Activated CD8-positive, alpha-beta memory T cell treated with anti-CD3 and anti-CD28 coated beads for 24 hours (primary cell): ENCODE measurements at regions not wholly inside any gene's neighbourhood (a gene's known extent, or its start where the extent isn't known, plus 50 kb on each side); places are given as distances from the start of the nearest gene placed in this dataset.

Experiments used
- DNase-seq: peaks from one replicate; pipeline ENCODE4 v3.0.0-alpha.2; 2020

GRCh38 chr4:57554556-57555092 is 444.4 kb upstream of the IGFBP7 start:
- no peak for DNase-seq

DNA sequence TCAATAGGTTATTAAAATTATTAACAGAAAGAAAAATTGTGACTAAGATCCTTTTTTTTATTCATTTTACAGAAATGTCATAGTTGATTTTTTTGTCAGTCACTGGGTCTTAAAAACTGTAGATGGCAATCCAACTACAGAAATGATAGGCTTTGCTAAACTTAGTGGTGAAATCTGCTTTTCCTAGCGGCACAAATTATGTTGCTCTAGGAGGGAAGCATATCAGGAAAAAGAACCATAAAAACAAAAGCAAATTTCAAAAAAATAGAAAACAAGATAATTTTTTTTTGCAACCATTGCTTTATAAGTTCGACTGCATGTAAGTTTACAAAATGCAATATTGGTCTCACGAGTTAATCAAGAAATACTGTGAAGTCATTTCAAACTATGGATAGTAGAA is 443.5 kb upstream of the IGFBP7 start:
- no peak for DNase-seq

DNA sequence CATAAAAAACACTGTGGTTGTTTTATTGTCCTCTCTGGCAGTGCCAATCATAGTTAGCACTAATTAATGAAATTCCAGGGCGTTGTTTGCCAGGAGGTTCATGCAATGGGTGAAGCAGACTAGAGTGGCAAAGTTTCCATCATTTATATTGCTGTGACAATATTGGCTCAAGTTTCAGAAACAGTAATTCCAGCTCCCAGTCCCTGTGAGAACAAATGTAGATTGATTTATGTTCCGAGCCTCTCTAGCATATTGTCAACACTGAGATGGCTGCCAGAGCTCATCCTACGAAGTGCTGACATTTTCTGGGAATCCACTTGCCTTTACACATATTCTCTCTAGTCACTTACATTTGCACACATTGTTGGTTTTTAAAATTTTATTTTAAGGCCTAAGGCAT is 440.0 kb upstream of the IGFBP7 start:
- no peak for DNase-seq

GRCh38 chr4:57548856-57549255 is 438.7 kb upstream of the IGFBP7 start:
- DNase-seq = no peak

GRCh38 chr4:57544811-57545654 is 434.8 kb upstream of the IGFBP7 start:
- DNase-seq = no peak

DNA sequence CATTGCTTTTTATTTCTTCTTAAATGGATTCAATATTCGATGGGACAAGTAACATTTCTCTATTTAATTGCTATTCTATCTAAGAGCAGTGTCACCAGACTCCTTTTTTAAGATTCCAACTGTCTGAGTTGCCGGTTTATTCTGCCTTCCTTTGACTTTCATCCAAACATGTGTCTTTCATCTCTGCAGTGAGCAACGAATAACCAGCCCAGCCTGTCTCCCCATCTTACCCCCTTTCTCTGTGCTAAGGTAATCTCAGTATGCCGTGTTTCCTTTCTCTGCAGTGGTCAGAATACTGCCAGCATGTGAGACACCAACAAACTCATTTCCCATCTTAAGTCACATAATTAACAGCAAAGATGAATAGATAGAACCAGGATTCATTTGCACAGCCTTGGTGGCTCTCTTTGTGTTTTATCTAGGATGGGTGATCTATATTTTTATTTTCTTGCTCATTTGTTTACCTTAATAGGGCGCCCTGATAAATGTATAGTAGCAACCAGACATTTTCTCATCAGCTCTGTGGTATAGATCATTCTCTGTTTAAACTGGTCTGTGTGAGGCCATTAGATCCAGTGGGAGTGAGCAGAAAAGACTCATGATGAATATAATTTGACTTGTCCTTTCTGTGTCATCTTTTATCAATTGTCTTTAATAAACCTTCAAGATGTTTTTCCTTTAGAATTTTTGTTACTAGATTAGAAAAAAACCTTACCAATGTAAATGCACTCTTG is 394.8 kb upstream of the IGFBP7 start:
- no peak for DNase-seq

GRCh38 chr4:57504139-57504538 is 394.0 kb upstream of the IGFBP7 start:
- DNase-seq = no peak

GRCh38 chr4:57501720-57502119 is 391.5 kb upstream of the IGFBP7 start:
- no peak for DNase-seq

DNA sequence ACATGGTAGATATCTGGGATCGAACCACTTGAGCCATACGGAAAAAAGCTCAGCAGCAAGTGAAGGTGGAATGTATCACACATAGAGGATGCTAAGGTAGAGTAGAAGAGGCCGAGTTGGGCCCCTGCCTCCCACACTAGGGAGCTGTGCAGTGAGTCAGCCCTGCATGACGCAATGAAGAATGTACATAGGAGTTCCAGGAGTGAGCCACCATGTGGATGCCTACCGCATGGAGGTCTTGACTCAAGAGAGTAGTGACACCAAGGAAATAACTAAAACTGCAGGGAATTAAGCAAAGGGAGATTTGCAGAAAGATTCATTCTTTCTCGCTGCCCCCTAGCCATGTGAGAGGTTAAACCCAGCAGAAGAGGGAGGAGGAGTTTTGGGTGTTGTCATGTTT is 389.6 kb upstream of the IGFBP7 start:
- no peak for DNase-seq

- no peak for DNase-seq
Observed at GRCh38 chr4:57498251-57498650, 388.1 kb upstream of the IGFBP7 start.

- DNase-seq = no peak
Observed at GRCh38 chr4:57496697-57497471, 386.7 kb upstream of the IGFBP7 start.

GRCh38 chr4:57494821-57495220 is 384.6 kb upstream of the IGFBP7 start:
- no peak for DNase-seq

GRCh38 chr4:57492251-57492878 is 382.2 kb upstream of the IGFBP7 start:
- no peak for DNase-seq

DNA sequence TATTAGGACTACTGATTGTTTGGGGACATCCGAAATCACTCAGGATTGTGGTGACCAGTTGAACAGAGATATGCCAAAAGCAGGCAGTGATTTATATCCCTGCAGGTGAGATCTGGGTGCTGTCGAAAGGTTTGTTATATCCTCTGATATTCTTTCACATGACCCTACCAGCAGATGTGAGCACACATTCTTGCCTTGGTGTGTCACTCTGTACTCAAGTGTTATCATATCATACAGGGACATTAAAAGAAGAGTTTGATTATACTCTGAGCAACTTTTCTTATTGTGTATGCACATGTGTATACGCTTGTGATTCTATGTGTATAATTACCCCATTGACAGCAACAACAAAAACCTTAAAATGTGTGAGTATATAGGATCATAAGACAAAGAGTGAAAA is 381.2 kb upstream of the IGFBP7 start:
- DNase-seq = no peak

DNA sequence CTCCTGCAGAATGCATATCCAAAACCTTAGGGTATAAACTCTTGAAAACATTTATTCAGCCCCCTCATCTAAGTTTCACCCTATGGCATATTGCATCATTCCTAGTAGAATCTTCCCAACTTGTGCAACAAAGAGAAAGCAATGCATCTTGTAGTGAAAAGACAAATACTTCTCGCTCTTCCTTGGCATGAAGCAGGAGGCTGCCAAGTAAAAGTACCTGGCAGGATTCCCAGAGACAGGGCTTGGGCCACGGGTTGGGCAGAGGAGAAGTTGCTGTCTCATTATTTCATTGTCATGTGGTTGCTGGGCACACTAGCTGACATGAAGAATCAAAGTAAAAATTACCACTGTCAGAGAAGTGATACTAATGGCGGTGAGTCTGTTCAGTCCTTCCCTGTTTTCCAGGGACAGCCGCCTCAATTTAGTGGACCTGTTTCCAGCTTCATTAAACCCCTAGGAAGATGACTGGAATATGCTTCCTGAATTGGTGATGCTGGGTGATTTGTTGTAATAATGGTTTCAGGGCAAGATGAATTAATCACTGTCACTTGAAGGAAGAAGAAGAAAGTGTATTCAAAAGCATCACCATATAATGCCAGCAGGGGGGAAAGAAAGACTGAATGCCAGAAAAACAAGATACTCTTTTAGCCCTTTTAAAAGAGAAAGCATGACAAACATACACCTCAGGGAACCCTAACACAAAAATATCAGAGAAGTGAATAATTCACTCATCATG is 380.5 kb upstream of the IGFBP7 start:
- no peak for DNase-seq

DNA sequence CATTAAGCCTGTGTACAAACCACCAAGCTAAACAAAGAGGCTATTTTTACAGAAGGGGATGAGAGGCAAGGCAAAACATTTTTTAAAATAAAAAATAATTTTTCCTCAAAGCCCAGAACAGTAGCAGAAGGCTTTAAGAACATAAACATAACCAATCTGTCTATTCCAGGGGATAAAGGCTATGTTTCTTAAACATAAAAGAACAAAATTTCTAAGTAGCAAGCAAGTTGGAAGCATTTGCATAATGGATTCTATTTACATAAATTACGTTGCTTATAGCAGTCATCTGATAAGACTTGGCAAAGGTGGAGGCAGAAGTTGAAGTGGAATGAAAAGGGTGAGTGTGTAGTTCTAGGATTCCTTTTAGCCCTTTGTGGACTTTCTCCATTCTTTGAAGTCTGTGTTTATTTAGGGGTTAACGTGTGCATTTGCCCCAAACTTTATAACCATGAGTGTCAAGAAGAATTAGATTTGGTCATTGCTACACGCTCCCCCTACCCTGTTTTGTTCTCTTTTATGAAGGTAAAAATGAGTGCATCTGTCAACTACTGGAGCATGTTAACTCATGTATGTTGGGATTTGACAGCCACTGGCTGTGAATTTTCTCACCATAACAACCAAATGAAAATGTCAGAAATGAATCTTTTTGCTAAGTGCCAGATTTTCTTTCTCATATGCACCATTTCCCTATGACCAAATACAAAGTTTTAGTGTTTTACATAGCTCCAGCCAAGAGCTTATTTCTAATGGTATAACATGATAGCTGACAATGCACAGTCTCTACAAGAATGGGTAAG is 378.4 kb upstream of the IGFBP7 start:
- no peak for DNase-seq

- DNase-seq = no peak
Observed at GRCh38 chr4:57475424-57475823, 365.2 kb upstream of the IGFBP7 start.

DNA sequence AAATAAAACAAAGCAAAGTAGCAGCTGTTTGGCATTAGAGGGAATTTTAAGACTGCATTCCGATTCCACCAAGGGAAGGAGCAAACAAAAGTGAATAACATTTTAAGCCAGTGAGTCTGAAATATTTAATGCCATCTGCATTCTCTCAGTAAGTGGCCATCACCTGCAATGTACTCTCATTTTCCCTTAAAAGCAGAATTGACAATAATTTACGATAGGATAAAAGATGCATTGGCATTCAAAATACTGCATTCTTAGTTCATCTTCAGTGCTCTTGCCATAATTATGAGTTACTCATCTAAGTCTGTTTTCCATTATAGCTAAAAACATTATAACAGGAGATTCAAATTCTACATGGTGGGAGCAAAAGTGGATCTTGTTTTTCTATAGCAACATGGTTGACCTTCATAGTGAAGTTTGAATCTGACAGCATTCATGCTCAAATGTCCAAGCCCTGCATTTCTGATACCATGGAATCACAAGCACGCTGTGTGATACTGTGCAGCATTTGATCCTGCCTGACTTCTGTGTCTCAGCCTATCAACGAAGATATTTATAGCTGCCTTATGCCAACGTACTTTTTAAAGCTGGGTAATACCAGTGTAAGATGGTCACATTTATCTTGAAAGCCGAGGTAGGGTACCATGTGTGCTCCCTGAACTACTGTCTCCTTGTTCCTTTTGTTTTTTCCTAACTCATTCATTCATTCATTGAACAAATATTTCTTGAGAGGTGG is 355.3 kb upstream of the IGFBP7 start:
- no peak for DNase-seq

GRCh38 chr4:57462843-57463242 is 352.7 kb upstream of the IGFBP7 start:
- DNase-seq = no peak

GRCh38 chr4:57460967-57461366 is 350.8 kb upstream of the IGFBP7 start:
- no peak for DNase-seq

GRCh38 chr4:57448901-57449300 is 338.7 kb upstream of the IGFBP7 start:
- DNase-seq = no peak
